ENCODE measurements at regions not wholly inside any gene's neighbourhood (a gene's known extent, or its start where the extent isn't known, plus 50 kb on each side); places are given as distances from the start of the nearest gene placed in this dataset.

- TF ChIP-seq CBFB (CRISPR knock-in tag; IDR thresholded peaks at IDR 0.05; ENCODE audit: low read depth): no peak
- TF ChIP-seq TEAD4 (CRISPR knock-in tag; IDR thresholded peaks at IDR 0.05): no peak
- TF ChIP-seq IRF2 (CRISPR knock-in tag; IDR thresholded peaks at IDR 0.05; ENCODE audit: borderline replicate concordance, low read depth): no peak
- TF ChIP-seq NFYB (CRISPR knock-in tag; conservative IDR thresholded peaks at IDR 0.05; ENCODE audit: low read depth): no peak
- TF ChIP-seq GTF2I (CRISPR knock-in tag; conservative IDR thresholded peaks at IDR 0.05): no peak
- TF ChIP-seq NR2C2 (CRISPR knock-in tag; IDR thresholded peaks at IDR 0.05): no peak
- no peak for TF ChIP-seq ZNF317 (CRISPR knock-in tag; IDR thresholded peaks at IDR 0.05; ENCODE audit: borderline replicate concordance, low read depth)
- TF ChIP-seq ZNF423 (CRISPR knock-in tag; IDR thresholded peaks at IDR 0.05): no peak
- no peak for TF ChIP-seq ZNF219 (CRISPR knock-in tag; IDR thresholded peaks at IDR 0.05; ENCODE audit: borderline replicate concordance)
- no peak for TF ChIP-seq E2F1 (CRISPR knock-in tag; IDR thresholded peaks at IDR 0.05)
- no peak for TF ChIP-seq ZSCAN18 (CRISPR knock-in tag; IDR thresholded peaks at IDR 0.05)
- TF ChIP-seq USF2 (CRISPR knock-in tag; IDR thresholded peaks at IDR 0.05): no peak
- TF ChIP-seq MLX (CRISPR knock-in tag; IDR thresholded peaks at IDR 0.05): no peak
- TF ChIP-seq CREM (CRISPR knock-in tag; IDR thresholded peaks at IDR 0.05): no peak
- no peak for TF ChIP-seq STAT6 (CRISPR knock-in tag; conservative IDR thresholded peaks at IDR 0.05; ENCODE audit: low read depth)
- no peak for TF ChIP-seq ZNF396 (CRISPR knock-in tag; IDR thresholded peaks at IDR 0.05; ENCODE audit: borderline replicate concordance)
- no peak for TF ChIP-seq ATF3 (CRISPR knock-in tag; conservative IDR thresholded peaks at IDR 0.05)
- no peak for TF ChIP-seq ATF2 (CRISPR knock-in tag; IDR thresholded peaks at IDR 0.05; ENCODE audit: borderline replicate concordance, low read depth)
- POLR2A ChIA-PET: no interaction called here
- CTCF ChIA-PET: no interaction called here
- DNase-seq (ENCODE audit: low spot score) (no peak), ATAC-seq (no peak)
- Mint-ChIP-seq H3K27me3 (ENCODE audit: low read depth) (no peaks in the 10 kb centered on the region; the same call in 1 of the 2 replicates), H3K9me3 (peaks cover 14% of the 10 kb centered on the region), H3K36me3 (peaks cover 2% of the 10 kb centered on the region; the same call in 1 of the 2 replicates), H3K27ac (no peak overlapping the region), H3K4me3 (no peak overlapping the region), H3K4me1 (peaks cover 17% of the 10 kb centered on the region)
Measured at GRCh38 chr5:34604119-34604675, 51.9 kb upstream of the RAI14 start.
